Mesenchymal stem cell (in vitro differentiated cells and primary cell): ENCODE measurements at regions not wholly inside any gene's neighbourhood (a gene's known extent, or its start where the extent isn't known, plus 50 kb on each side); places are given as distances from the start of the nearest gene placed in this dataset.

Experiments
- DNase-seq: peaks from one replicate; pipeline ENCODE4 v3.0.0-alpha.2; 2013
- H2AFZ ChIP-seq: one replicate; pipeline ENCODE4 v1.6.1; 2013; ENCODE audit warnings: low read depth, mild to moderate bottlenecking, control low read depth, inconsistent platforms, low read length, moderate library complexity
- H2AK5ac ChIP-seq: 2 replicates; pipeline ENCODE4 v1.6.1; 2013; ENCODE audit warnings: low read length, moderate library complexity, mild to moderate bottlenecking, inconsistent platforms; ENCODE audit not compliant: severe bottlenecking
- H2BK120ac ChIP-seq: one replicate; pipeline ENCODE4 v1.6.1; 2013; ENCODE audit warnings: low read depth, mild to moderate bottlenecking, inconsistent platforms, low read length, moderate library complexity
- H2BK12ac ChIP-seq, 2 experiments: one replicate each; pipeline ENCODE4 v1.6.1; 2013; ENCODE audit warnings: inconsistent platforms in 2 of 2, low read length in 2 of 2, mild to moderate bottlenecking in 2 of 2, moderate library complexity in 2 of 2, control low read depth in 1 of 2
- H2BK15ac ChIP-seq: one replicate; pipeline ENCODE4 v1.6.1; 2013; ENCODE audit warnings: mild to moderate bottlenecking, low read depth, inconsistent platforms; ENCODE audit not compliant: poor library complexity, severe bottlenecking
- H2BK5ac ChIP-seq: 2 replicates; pipeline ENCODE4 v1.6.1; 2013; ENCODE audit warnings: low read depth, mild to moderate bottlenecking, low read length, control low read depth, inconsistent platforms; ENCODE audit not compliant: poor library complexity, severe bottlenecking
- H3K14ac ChIP-seq, 2 experiments: one replicate each; pipeline ENCODE4 v1.6.1; 2013; ENCODE audit warnings: inconsistent platforms in 2 of 2, low read length in 2 of 2, control low read depth in 1 of 2, mild to moderate bottlenecking in 1 of 2, moderate library complexity in 1 of 2
- H3K18ac ChIP-seq, 2 experiments: one replicate each; pipeline ENCODE4 v1.6.1; 2013; ENCODE audit warnings: inconsistent platforms in 2 of 2, low read length in 2 of 2, control low read depth in 1 of 2, low read depth in 1 of 2, mild to moderate bottlenecking in 1 of 2
- H3K23ac ChIP-seq, 2 experiments: one replicate each; pipeline ENCODE4 v1.6.1; 2013; ENCODE audit warnings: inconsistent platforms in 2 of 2, low read length in 2 of 2, mild to moderate bottlenecking in 2 of 2, moderate library complexity in 2 of 2, control low read depth in 1 of 2
- H3K27ac ChIP-seq: 2 replicates; pipeline ENCODE4 v1.5.1; 2013; ENCODE audit warnings: mild to moderate bottlenecking, moderate library complexity, low read length, control low read depth, inconsistent platforms; ENCODE audit not compliant: poor library complexity, severe bottlenecking
- H3K27me3 ChIP-seq, 2 experiments: 2 replicates each; pipeline versions ENCODE4 v1.6.1 to v1.7.0; 2013; ENCODE audit warnings: low read length in 2 of 2, mild to moderate bottlenecking in 2 of 2, moderate library complexity in 2 of 2, control low read depth in 1 of 2, inconsistent platforms in 1 of 2; ENCODE audit not compliant: control insufficient read depth in 1 of 2, insufficient read depth in 1 of 2
- H3K36me3 ChIP-seq, 2 experiments: 2 replicates each; pipeline versions ENCODE4 v1.6.1 to v1.7.0; 2013; ENCODE audit warnings: low read length in 2 of 2, control low read depth in 1 of 2, inconsistent platforms in 1 of 2, low read depth in 1 of 2, mild to moderate bottlenecking in 1 of 2; ENCODE audit not compliant: insufficient read depth in 2 of 2, control insufficient read depth in 1 of 2
- H3K4ac ChIP-seq, 2 experiments: one replicate each; pipeline ENCODE4 v1.6.1; 2013; ENCODE audit warnings: inconsistent platforms in 2 of 2, low read length in 2 of 2, mild to moderate bottlenecking in 2 of 2, moderate library complexity in 2 of 2, control low read depth in 1 of 2, low read depth in 1 of 2
- H3K4me1 ChIP-seq: 2 replicates; pipeline ENCODE4 v1.6.1; 2013; ENCODE audit warnings: low read depth, low read length, control low read depth; ENCODE audit not compliant: control insufficient read depth, insufficient read depth
- H3K4me2 ChIP-seq: 2 replicates; pipeline ENCODE4 v1.6.1; 2013; ENCODE audit warnings: low read length, mild to moderate bottlenecking, inconsistent platforms; ENCODE audit not compliant: poor library complexity, severe bottlenecking
- H3K4me3 ChIP-seq, 2 experiments: 2 replicates each; pipeline versions ENCODE4 v1.5.1 to v1.7.0; 2013; ENCODE audit warnings: low read length in 2 of 2, mild to moderate bottlenecking in 2 of 2, control low read depth in 1 of 2, low read depth in 1 of 2; ENCODE audit not compliant: insufficient read depth in 1 of 2
- H3K79me1 ChIP-seq: replicated peaks from 2 replicates; pipeline ENCODE4 v1.6.1; 2013; ENCODE audit warnings: mild to moderate bottlenecking, control low read depth, low read length, inconsistent platforms; ENCODE audit not compliant: poor library complexity, severe bottlenecking
- H3K9ac ChIP-seq: 2 replicates; pipeline ENCODE4 v1.7.0; 2013; ENCODE audit warnings: mild to moderate bottlenecking, low read length, moderate library complexity
- H3K9me3 ChIP-seq: 2 replicates; pipeline ENCODE4 v1.7.0; 2013; ENCODE audit warnings: mild to moderate bottlenecking, low read length; ENCODE audit not compliant: control insufficient read depth
- H4K8ac ChIP-seq: one replicate; pipeline ENCODE4 v1.6.1; 2013; ENCODE audit warnings: inconsistent platforms, mild to moderate bottlenecking, low read length, moderate library complexity
- H4K91ac ChIP-seq: one replicate; pipeline ENCODE4 v1.6.1; 2013; ENCODE audit warnings: mild to moderate bottlenecking, low read length, inconsistent platforms
- WGBS: methylation state at CpG from one replicate; pipeline ENCODE4 v1.1.7; 2013; ENCODE audit warnings: mixed read lengths; 5-methylcytosine and 5-hydroxymethylcytosine counted together

DNA sequence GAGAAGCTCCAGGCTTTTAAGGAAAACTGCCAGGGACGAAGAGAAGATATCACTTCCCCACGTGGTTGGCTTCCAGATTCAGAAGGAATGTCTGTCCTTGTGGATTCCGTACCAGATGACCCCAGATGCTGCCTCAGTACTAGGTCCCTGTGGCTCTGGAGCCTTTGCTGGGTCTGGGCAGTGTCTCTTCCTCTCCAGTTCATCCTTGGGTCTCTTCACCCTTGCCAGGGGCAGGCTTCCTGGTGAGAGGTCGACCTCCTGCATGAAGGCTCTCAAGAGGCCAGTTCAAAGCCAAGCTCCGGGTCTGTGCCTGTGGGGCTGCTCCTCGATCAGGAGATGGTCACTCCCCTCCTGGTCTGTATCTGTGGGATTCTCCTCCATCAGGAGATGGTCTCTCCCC, 74.7 kb upstream of the B3GAT1 start:
- no peaks in the 10 kb centered on the region for H3K4me1 ChIP-seq
- no peak for DNase-seq
- no peak overlapping the region for H2BK5ac ChIP-seq
- no peak overlapping the region for H3K4me2 ChIP-seq
- no peaks in the 10 kb centered on the region for H3K36me3 ChIP-seq
- H2AFZ ChIP-seq: no peak overlapping the region
- no peak overlapping the region for H3K9ac ChIP-seq
- no peak overlapping the region for H3K14ac ChIP-seq
- H4K91ac ChIP-seq: no peak overlapping the region
- no peak overlapping the region for H4K8ac ChIP-seq
- H3K4me3 ChIP-seq: no peak overlapping the region
- H3K79me1 ChIP-seq: no peaks in the 10 kb centered on the region
- H3K18ac ChIP-seq: no peak overlapping the region
- H2BK120ac ChIP-seq: no peak overlapping the region
- H2AK5ac ChIP-seq: no peak overlapping the region
- H2BK15ac ChIP-seq: no peak overlapping the region
- H3K27me3 ChIP-seq: peaks cover 0 to 4% of the 10 kb centered on the region in 2 experiments
- H3K4ac ChIP-seq: no peak overlapping the region
- H3K27ac ChIP-seq: no peak overlapping the region
- no peaks in the 10 kb centered on the region for H3K9me3 ChIP-seq
- H2BK12ac ChIP-seq: no peak overlapping the region
- WGBS: 67% methylated on average over 6 of the region's 6 CpGs
- H3K23ac ChIP-seq: no peak overlapping the region

DNA sequence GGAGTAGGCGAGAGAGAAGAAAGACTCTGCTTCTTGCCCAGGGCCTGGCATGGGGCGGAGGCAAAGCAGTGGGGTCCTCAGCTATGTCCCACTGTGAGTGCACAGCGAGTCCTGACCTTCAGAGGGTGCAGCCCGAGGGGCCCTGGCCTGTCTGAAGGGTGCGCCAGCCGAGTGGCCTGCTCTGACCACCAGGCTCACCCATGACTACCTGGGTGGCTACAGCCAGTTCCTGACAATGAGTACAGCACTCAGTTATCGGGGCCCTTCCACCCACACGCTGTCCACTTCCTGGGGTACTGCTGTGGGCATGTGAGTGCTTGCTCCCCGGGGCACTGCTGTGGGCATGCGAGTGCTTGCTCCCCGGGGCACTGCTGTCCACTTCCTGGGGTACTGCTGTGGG, 74.1 kb upstream of the B3GAT1 start:
- Histone ChIP-seq H3K27me3 (peaks cover 0 to 4% of the 10 kb centered on the region in 2 experiments), H4K8ac (no peak overlapping the region), H3K4me1 (no peaks in the 10 kb centered on the region), H2BK12ac (no peak overlapping the region), H3K79me1 (no peaks in the 10 kb centered on the region), H2AFZ (no peak overlapping the region), H3K4ac (no peak overlapping the region), H3K9ac (no peak overlapping the region), H2AK5ac (no peak overlapping the region), H2BK15ac (no peak overlapping the region), H2BK5ac (no peak overlapping the region), H3K18ac (no peak overlapping the region), H3K23ac (no peak overlapping the region), H3K14ac (no peak overlapping the region), H2BK120ac (no peak overlapping the region), H3K9me3 (no peaks in the 10 kb centered on the region), H3K4me3 (no peak overlapping the region), H3K36me3 (no peaks in the 10 kb centered on the region), H3K4me2 (no peak overlapping the region), H4K91ac (no peak overlapping the region), H3K27ac (no peak overlapping the region)
- no peak for DNase-seq
- WGBS: 78% methylated on average over 11 of the region's 11 CpGs

DNA sequence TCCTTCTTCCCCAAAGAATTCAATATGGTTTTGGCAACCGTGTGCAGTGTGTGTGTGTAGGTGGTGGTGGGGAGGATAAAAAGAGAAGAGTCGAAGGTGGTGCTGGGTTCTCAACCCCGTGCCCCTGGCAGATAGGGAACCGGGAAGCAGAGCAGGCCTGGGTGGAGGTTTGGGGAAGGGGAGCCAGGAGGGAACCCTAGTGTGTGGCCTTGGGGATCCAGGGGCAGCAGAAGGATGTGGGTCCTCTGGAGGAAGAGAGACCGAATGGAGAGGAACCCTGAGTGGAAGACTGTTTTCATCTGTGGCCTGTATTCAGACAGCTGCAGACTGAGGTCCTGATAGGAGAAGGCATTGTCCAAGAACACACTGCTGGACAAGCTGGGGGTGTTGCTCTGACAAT, 73.3 kb upstream of the B3GAT1 start:
- no peaks in the 10 kb centered on the region for H3K9me3 ChIP-seq
- H2BK15ac ChIP-seq: no peak overlapping the region
- no peak overlapping the region for H2AK5ac ChIP-seq
- H3K27ac ChIP-seq: no peak overlapping the region
- H2BK120ac ChIP-seq: no peak overlapping the region
- no peak overlapping the region for H4K8ac ChIP-seq
- H3K4me2 ChIP-seq: no peak overlapping the region
- H3K79me1 ChIP-seq: no peaks in the 10 kb centered on the region
- H3K14ac ChIP-seq: no peak overlapping the region
- H3K18ac ChIP-seq: no peak overlapping the region
- H3K4me3 ChIP-seq: no peak overlapping the region
- no peak overlapping the region for H2BK12ac ChIP-seq
- no peak overlapping the region for H3K9ac ChIP-seq
- H4K91ac ChIP-seq: no peak overlapping the region
- no peak overlapping the region for H2BK5ac ChIP-seq
- H3K4ac ChIP-seq: no peak overlapping the region
- no peak overlapping the region for H3K23ac ChIP-seq
- H3K4me1 ChIP-seq: no peaks in the 10 kb centered on the region
- H3K27me3 ChIP-seq: peaks cover 0 to 4% of the 10 kb centered on the region in 2 experiments
- no peak overlapping the region for H2AFZ ChIP-seq
- no peaks in the 10 kb centered on the region for H3K36me3 ChIP-seq
- WGBS: 61% methylated on average over 5 of the region's 5 CpGs
- DNase-seq: no peak

DNA sequence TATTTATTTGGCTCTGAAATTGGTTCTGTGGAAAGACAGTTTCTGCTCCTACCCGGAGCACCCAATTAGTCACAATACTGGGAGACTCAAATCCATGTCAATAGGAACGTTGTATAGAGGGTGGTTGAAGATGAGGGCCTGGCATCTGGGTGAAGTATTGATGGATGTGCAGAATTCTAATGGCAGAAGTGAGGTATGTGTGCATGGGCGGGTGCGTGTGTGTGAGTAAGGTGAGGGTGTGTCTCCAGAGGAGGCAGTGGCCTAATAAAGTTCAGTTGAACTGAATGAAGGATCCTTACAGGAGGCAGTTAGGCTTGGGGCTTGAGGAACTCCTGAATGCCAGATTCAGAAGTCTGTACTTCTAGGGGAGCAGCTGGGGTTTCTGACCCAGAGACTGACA, 71.8 kb upstream of the B3GAT1 start:
- Histone ChIP-seq H2BK15ac (no peak overlapping the region), H3K27ac (no peak overlapping the region), H3K14ac (no peak overlapping the region), H3K4me3 (no peak overlapping the region), H3K18ac (no peak overlapping the region), H2AK5ac (no peak overlapping the region), H3K36me3 (no peaks in the 10 kb centered on the region), H4K8ac (no peak overlapping the region), H3K9ac (no peak overlapping the region), H4K91ac (no peak overlapping the region), H2BK12ac (no peak overlapping the region), H2BK120ac (no peak overlapping the region), H2BK5ac (no peak overlapping the region), H3K23ac (no peak overlapping the region), H3K79me1 (no peaks in the 10 kb centered on the region), H3K4me2 (no peak overlapping the region), H3K27me3 (peaks cover 0 to 4% of the 10 kb centered on the region in 2 experiments), H3K9me3 (no peaks in the 10 kb centered on the region), H3K4ac (no peak overlapping the region), H2AFZ (no peak overlapping the region), H3K4me1 (no peaks in the 10 kb centered on the region)
- no peak for DNase-seq
- WGBS: 66% methylated on average over 4 of the region's 4 CpGs
